ENCODE measurements at regions not wholly inside any gene's neighbourhood (a gene's known extent, or its start where the extent isn't known, plus 50 kb on each side); places are given as distances from the start of the nearest gene placed in this dataset.

DNA sequence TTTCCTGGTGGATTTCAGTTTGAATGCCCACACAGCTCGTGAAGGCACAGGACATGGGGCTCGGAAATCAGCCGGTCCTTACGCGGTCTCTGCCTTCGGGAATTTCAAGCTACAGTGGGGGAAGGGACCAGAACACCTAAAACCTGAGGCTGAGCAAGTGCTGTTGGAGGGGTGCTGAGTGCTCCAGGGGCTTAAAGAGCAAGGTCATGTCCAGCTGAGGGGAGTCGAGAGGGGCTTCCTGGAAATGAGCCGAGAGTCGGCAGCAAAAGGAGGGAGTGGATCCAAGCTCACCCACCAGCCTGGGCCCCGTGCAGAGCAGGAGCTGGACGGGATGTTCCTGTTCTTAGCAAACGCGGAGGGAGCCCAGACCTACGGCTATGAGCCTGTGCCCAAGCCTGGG lies 73.2 kb upstream of the RPL38 start:
- no peak for TF ChIP-seq POLR2A (IDR thresholded peaks at IDR 0.05)
- TF ChIP-seq CTCF (IDR thresholded peaks at IDR 0.05): no peak
